ENCODE measurements at regions not wholly inside any gene's neighbourhood (a gene's known extent, or its start where the extent isn't known, plus 50 kb on each side); places are given as distances from the start of the nearest gene placed in this dataset.

DNA sequence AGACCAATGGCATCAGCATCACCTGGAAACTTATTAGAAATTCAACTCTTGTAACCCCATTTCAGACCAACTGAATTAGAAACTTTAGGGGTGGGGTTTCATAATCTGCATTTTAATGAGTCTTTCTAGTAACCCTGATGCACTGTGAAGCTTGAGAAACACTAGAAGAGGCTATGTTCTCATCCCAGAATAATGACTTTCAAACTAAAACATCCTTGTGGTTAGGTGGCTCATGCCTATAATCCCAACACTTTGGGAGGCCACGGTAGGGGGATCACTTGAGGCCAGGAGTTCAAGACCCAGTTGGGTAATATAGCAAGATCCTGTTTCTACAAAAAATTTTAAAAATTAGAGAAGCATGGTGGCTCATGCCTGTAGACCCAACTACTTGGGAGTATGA, 402.4 kb downstream of the DLEU7 start:
- TF ChIP-seq, protein P1, sequence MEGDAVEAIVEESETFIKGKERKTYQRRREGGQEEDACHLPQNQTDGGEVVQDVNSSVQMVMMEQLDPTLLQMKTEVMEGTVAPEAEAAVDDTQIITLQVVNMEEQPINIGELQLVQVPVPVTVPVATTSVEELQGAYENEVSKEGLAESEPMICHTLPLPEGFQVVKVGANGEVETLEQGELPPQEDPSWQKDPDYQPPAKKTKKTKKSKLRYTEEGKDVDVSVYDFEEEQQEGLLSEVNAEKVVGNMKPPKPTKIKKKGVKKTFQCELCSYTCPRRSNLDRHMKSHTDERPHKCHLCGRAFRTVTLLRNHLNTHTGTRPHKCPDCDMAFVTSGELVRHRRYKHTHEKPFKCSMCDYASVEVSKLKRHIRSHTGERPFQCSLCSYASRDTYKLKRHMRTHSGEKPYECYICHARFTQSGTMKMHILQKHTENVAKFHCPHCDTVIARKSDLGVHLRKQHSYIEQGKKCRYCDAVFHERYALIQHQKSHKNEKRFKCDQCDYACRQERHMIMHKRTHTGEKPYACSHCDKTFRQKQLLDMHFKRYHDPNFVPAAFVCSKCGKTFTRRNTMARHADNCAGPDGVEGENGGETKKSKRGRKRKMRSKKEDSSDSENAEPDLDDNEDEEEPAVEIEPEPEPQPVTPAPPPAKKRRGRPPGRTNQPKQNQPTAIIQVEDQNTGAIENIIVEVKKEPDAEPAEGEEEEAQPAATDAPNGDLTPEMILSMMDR (IDR thresholded peaks at IDR 0.05): no peak
- TF ChIP-seq POLR2AphosphoS5 (IDR thresholded peaks at IDR 0.05) (no peak), POLR2A (IDR thresholded peaks at IDR 0.05) (no peak)

Measured in prostate gland (tissue), 2 donors.